ENCODE measurements at regions not wholly inside any gene's neighbourhood (a gene's known extent, or its start where the extent isn't known, plus 50 kb on each side); places are given as distances from the start of the nearest gene placed in this dataset.
"Not testable (repeated sequence)": the region's sequence is repeated elsewhere in the genome, so short reads cannot be mapped to it uniquely, and the experiment has no call there.

DNA sequence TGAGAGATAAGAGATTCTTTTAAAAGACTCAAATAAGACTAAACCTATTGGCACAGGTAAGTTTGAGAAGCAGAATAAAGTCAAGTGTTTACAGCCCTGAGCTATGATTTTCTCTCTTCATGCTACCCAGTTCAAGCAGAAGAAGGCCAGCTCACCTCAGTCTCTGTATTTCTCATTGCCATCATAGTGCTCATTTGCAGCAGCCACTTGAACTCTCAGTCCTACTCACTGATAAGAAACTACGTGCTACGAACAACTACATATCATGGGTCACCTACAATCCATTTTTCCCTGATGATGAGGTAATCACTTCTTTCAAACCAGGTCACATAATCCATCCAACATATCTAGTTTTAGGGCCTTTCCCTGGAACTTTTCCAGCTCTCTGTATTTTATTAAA lies 617.5 kb downstream of the JRKL start:
- Mint-ChIP-seq H3K36me3 (ENCODE audit: insufficient read depth) (no peaks in the 10 kb centered on the region), H3K4me1 (ENCODE audit: low read depth) (peaks cover 15% of the 10 kb centered on the region)

DNA sequence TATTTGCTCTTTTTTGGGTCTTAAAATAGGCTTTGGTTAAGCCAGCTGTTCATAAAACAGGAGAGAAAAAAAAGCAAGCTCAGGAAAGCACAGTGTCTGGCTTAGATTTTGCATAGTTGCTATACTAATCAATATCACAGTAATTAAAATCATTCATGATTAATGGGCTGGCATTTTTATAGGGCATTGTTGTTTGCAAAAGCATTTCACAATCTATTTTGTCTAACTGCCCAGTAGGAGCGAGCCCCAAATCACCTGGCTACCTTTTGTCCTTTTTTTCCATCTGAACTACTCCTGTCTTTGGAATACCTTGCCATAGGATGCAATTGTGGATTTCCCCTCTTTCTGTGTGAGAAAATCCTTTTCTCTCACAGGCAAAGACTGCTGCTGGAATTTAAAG lies 619.8 kb downstream of the JRKL start:
- Mint-ChIP-seq H3K36me3 (ENCODE audit: insufficient read depth) (no peaks in the 10 kb centered on the region), H3K9me3 (ENCODE audit: low read depth) (no peaks in the 10 kb centered on the region), H3K27ac (no peak overlapping the region), H3K4me3 (ENCODE audit: low read depth) (no peak overlapping the region), H3K4me1 (ENCODE audit: low read depth) (peaks cover 15% of the 10 kb centered on the region), H3K27me3 (no peaks in the 10 kb centered on the region)
- TF ChIP-seq, protein P1, sequence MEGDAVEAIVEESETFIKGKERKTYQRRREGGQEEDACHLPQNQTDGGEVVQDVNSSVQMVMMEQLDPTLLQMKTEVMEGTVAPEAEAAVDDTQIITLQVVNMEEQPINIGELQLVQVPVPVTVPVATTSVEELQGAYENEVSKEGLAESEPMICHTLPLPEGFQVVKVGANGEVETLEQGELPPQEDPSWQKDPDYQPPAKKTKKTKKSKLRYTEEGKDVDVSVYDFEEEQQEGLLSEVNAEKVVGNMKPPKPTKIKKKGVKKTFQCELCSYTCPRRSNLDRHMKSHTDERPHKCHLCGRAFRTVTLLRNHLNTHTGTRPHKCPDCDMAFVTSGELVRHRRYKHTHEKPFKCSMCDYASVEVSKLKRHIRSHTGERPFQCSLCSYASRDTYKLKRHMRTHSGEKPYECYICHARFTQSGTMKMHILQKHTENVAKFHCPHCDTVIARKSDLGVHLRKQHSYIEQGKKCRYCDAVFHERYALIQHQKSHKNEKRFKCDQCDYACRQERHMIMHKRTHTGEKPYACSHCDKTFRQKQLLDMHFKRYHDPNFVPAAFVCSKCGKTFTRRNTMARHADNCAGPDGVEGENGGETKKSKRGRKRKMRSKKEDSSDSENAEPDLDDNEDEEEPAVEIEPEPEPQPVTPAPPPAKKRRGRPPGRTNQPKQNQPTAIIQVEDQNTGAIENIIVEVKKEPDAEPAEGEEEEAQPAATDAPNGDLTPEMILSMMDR (IDR thresholded peaks at IDR 0.05; ENCODE audit: unreplicated experiment): no peak
- no peak for DNase-seq (ENCODE audit: low spot score, unreplicated experiment)

More for the DNA sequence above, 617.5 kb downstream of the JRKL start:
- Mint-ChIP-seq H3K27me3 (no peaks in the 10 kb centered on the region), H3K9me3 (ENCODE audit: low read depth) (no peaks in the 10 kb centered on the region), H3K4me3 (ENCODE audit: low read depth) (no peak overlapping the region), H3K27ac (no peak overlapping the region)
- TF ChIP-seq, protein P1 (IDR thresholded peaks at IDR 0.05; ENCODE audit: unreplicated experiment): no peak
- DNase-seq (ENCODE audit: low spot score, unreplicated experiment): no peak

DNA sequence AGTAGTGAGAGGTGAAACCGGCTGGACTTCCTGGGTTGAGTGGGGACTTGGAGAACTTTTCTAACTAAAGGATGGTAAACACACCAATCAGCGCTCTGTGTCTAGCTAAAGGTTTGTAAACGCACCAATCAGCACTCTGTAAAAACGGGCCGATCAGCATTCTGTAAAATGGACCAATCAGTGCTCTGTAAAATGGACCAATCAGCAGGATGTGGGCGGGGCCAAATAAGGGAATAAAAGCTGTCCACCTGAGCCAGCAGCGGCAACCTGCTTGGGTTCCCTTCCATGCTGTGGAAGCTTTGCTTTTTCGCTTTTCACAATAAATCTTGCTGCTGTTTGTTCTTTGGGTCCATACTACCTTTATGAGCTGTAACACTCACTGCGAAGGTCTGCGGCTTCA lies 621.2 kb downstream of the JRKL start:
- not testable (repeated sequence) for H3K9me3 Mint-ChIP-seq (ENCODE audit: low read depth); H3K27me3 Mint-ChIP-seq; H3K27ac Mint-ChIP-seq; DNase-seq (ENCODE audit: low spot score, unreplicated experiment); H3K4me3 Mint-ChIP-seq (ENCODE audit: low read depth); H3K36me3 Mint-ChIP-seq (ENCODE audit: insufficient read depth)
- H3K4me1 Mint-ChIP-seq (ENCODE audit: low read depth): peaks cover 15% of the 10 kb centered on the region

DNA sequence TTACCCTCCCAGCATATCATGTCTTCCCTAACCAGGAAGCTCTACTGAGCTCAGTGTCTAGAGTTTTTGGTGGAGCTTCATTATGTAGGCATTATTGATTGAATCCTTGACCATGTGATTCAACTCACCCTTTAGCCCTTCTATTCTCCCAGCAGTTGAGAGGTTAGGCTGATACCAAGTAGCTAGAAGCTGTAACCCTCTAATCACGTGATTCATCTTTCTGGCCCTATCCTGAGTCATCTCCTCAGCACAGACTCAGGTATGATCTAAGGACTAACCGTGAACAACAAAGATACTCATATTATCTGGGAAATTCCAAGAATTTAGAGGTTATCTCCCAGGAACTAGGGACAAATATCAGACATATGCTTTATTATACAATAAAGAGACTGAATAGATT lies 625.5 kb downstream of the JRKL start:
- Mint-ChIP-seq H3K36me3 (ENCODE audit: insufficient read depth) (no peaks in the 10 kb centered on the region), H3K27me3 (no peaks in the 10 kb centered on the region), H3K27ac (no peak overlapping the region), H3K4me1 (ENCODE audit: low read depth) (no peaks in the 10 kb centered on the region), H3K9me3 (ENCODE audit: low read depth) (peaks cover 6% of the 10 kb centered on the region), H3K4me3 (ENCODE audit: low read depth) (no peak overlapping the region)
- TF ChIP-seq, protein P1 (IDR thresholded peaks at IDR 0.05; ENCODE audit: unreplicated experiment): no peak
- DNase-seq (ENCODE audit: low spot score, unreplicated experiment): no peak

DNA sequence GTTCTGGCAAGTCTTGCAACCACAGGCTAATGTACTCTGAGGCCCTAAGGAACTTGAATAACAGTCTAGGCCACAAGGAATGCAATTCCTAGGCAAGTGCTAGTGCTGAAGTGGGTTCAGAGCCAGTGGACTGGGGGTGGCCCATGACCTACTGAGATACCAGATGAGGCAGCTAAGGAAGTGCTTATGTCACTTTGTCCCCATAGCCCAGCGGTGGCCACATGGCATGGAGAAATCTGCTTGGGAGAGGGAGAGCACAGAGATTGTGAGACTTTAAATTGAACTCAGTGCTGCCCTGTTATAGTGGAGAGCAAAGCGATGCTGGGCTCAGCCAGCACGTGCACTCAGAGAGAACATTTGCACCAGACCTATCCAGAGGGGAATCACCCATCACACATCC lies 629.5 kb downstream of the JRKL start:
- Mint-ChIP-seq H3K27ac (no peak overlapping the region), H3K27me3 (no peaks in the 10 kb centered on the region), H3K36me3 (ENCODE audit: insufficient read depth) (no peaks in the 10 kb centered on the region)

DNA sequence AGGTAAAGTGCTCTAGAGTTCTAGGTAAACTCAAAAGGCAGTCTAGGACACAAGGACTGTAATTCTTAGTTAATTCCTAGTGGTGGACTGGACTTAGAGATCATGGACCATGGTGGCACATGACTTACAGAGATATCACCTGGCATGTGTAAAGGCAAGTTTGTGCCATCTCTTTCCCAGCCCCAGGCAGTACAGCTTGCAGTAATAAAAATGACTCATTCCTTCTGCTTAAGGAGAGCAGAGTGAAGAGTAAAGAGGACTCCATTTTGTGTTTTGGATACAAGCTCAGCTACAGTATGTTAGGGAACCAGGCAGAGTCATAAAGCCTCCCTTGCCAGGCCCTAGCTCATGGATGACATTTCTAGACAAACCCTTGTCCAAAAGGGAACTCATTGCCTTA lies 629.9 kb downstream of the JRKL start:
- Mint-ChIP-seq H3K9me3 (ENCODE audit: low read depth) (peaks cover 6% of the 10 kb centered on the region), H3K4me3 (ENCODE audit: low read depth) (no peak overlapping the region), H3K27me3 (no peaks in the 10 kb centered on the region)

More for the DNA sequence above, 629.5 kb downstream of the JRKL start:
- Mint-ChIP-seq H3K4me3 (ENCODE audit: low read depth) (no peak overlapping the region), H3K4me1 (ENCODE audit: low read depth) (no peaks in the 10 kb centered on the region), H3K9me3 (ENCODE audit: low read depth) (peaks cover 6% of the 10 kb centered on the region)
- DNase-seq (ENCODE audit: low spot score, unreplicated experiment): no peak
- TF ChIP-seq, protein P1 (IDR thresholded peaks at IDR 0.05; ENCODE audit: unreplicated experiment): no peak

More for the DNA sequence above, 629.9 kb downstream of the JRKL start:
- no peak overlapping the region for H3K27ac Mint-ChIP-seq
- no peaks in the 10 kb centered on the region for H3K36me3 Mint-ChIP-seq (ENCODE audit: insufficient read depth)
- TF ChIP-seq, protein P1 (IDR thresholded peaks at IDR 0.05; ENCODE audit: unreplicated experiment): no peak
- no peak for DNase-seq (ENCODE audit: low spot score, unreplicated experiment)
- no peaks in the 10 kb centered on the region for H3K4me1 Mint-ChIP-seq (ENCODE audit: low read depth)

Measured in progenitor cell of endocrine pancreas (in vitro differentiated cells).